ENCODE measurements at regions not wholly inside any gene's neighbourhood (a gene's known extent, or its start where the extent isn't known, plus 50 kb on each side); places are given as distances from the start of the nearest gene placed in this dataset.
A peak's percentile ranks its signal among the peaks of the same experiment; 100 is the strongest.

GRCh38 chr2:65532326-65532725, 99.9 kb upstream of the SPRED2 start:
- no peak for DNase-seq (ENCODE audit: low read depth)

GRCh38 chr2:65530547-65531320, 98.3 kb upstream of the SPRED2 start:
- DNase-seq (ENCODE audit: low read depth) = peak; percentile 31

GRCh38 chr2:65529419-65529818, 97.0 kb upstream of the SPRED2 start:
- no peak for DNase-seq (ENCODE audit: low read depth)

GRCh38 chr2:65528241-65528574, 95.8 kb upstream of the SPRED2 start:
- no peak for DNase-seq (ENCODE audit: low read depth)

GRCh38 chr2:65527451-65528240, 95.2 kb upstream of the SPRED2 start:
- no peak for DNase-seq (ENCODE audit: low read depth)

- DNase-seq (ENCODE audit: low read depth) = no peak
Observed at GRCh38 chr2:65525616-65526231, 93.3 kb upstream of the SPRED2 start.

GRCh38 chr2:65522922-65523321, 90.5 kb upstream of the SPRED2 start:
- no peak for DNase-seq (ENCODE audit: low read depth)

GRCh38 chr2:65518751-65519150, 86.4 kb upstream of the SPRED2 start:
- DNase-seq (ENCODE audit: low read depth) = no peak

- DNase-seq (ENCODE audit: low read depth) = peak; percentile 26
Observed at GRCh38 chr2:65514555-65515195, 82.3 kb upstream of the SPRED2 start.

GRCh38 chr2:65512783-65513182, 80.4 kb upstream of the SPRED2 start:
- no peak for DNase-seq (ENCODE audit: low read depth)

- DNase-seq (ENCODE audit: low read depth) = no peak
Observed at GRCh38 chr2:65511306-65511705, 78.9 kb upstream of the SPRED2 start.

- DNase-seq (ENCODE audit: low read depth) = no peak
Observed at GRCh38 chr2:65508225-65508624, 75.8 kb upstream of the SPRED2 start.

GRCh38 chr2:65507102-65508069, 75.0 kb upstream of the SPRED2 start:
- no peak for DNase-seq (ENCODE audit: low read depth)

GRCh38 chr2:65504814-65505697, 72.7 kb upstream of the SPRED2 start:
- DNase-seq (ENCODE audit: low read depth) = no peak

- no peak for DNase-seq (ENCODE audit: low read depth)
Observed at GRCh38 chr2:65504201-65504600, 71.8 kb upstream of the SPRED2 start.

- no peak for DNase-seq (ENCODE audit: low read depth)
Observed at GRCh38 chr2:65503746-65504145, 71.3 kb upstream of the SPRED2 start.

GRCh38 chr2:65501836-65502235, 69.4 kb upstream of the SPRED2 start:
- no peak for DNase-seq (ENCODE audit: low read depth)

GRCh38 chr2:65501074-65501473, 68.7 kb upstream of the SPRED2 start:
- no peak for DNase-seq (ENCODE audit: low read depth)

- DNase-seq (ENCODE audit: low read depth) = no peak
Observed at GRCh38 chr2:65500310-65501040, 68.1 kb upstream of the SPRED2 start.

GRCh38 chr2:65499216-65499615, 66.8 kb upstream of the SPRED2 start:
- DNase-seq (ENCODE audit: low read depth) = no peak
